ENCODE measurements at regions not wholly inside any gene's neighbourhood (a gene's known extent, or its start where the extent isn't known, plus 50 kb on each side); places are given as distances from the start of the nearest gene placed in this dataset.

DNA sequence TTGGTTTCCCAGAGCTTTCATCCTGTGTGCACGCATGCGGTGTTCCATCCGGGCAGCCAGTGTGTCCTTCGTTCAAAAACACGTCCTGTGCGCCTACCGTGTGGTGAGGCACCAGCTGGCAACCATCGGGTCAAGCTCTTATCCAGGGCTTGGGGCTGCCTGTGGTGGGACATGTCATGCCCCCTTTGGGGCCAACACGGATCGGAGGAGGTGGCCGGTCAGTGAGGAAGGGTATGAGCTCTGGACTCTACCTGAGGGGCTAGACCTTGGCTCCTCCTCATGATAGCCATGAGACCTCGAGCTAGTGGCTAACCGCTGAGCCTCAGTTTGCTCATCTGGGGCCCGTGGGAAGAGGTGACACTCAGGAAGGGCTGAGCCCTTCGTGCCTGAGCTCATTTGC is 158.5 kb upstream of the PMEPA1 start:
- TF ChIP-seq POLR2A (IDR thresholded peaks at IDR 0.05; ENCODE audit: low read depth) (no peak), POLR2AphosphoS5 (IDR thresholded peaks at IDR 0.05) (no peak)
- TF ChIP-seq, protein P1, sequence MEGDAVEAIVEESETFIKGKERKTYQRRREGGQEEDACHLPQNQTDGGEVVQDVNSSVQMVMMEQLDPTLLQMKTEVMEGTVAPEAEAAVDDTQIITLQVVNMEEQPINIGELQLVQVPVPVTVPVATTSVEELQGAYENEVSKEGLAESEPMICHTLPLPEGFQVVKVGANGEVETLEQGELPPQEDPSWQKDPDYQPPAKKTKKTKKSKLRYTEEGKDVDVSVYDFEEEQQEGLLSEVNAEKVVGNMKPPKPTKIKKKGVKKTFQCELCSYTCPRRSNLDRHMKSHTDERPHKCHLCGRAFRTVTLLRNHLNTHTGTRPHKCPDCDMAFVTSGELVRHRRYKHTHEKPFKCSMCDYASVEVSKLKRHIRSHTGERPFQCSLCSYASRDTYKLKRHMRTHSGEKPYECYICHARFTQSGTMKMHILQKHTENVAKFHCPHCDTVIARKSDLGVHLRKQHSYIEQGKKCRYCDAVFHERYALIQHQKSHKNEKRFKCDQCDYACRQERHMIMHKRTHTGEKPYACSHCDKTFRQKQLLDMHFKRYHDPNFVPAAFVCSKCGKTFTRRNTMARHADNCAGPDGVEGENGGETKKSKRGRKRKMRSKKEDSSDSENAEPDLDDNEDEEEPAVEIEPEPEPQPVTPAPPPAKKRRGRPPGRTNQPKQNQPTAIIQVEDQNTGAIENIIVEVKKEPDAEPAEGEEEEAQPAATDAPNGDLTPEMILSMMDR (IDR thresholded peaks at IDR 0.05) = no peak
